ENCODE measurements at regions not wholly inside any gene's neighbourhood (a gene's known extent, or its start where the extent isn't known, plus 50 kb on each side); places are given as distances from the start of the nearest gene placed in this dataset.

- TF ChIP-seq POLR2AphosphoS5 (IDR thresholded peaks at IDR 0.05; ENCODE audit: low read depth, low read length) (no peak), REST (IDR thresholded peaks at IDR 0.05; ENCODE audit: insufficient read depth in 1 of 2, low read depth in 2 of 2, low read length in 2 of 2) (no peak), TAF1 (IDR thresholded peaks at IDR 0.05; ENCODE audit: borderline replicate concordance, insufficient read depth, low read length) (no peak), SIN3A (IDR thresholded peaks at IDR 0.05; ENCODE audit: borderline replicate concordance, insufficient read depth, low read length) (no peak)
Observed at GRCh38 chr2:53303012-53303578, 464.5 kb upstream of the CHAC2 start.

All from PFSK-1 (cell line).